Ovary (tissue), 7 donors: ENCODE measurements at regions not wholly inside any gene's neighbourhood (a gene's known extent, or its start where the extent isn't known, plus 50 kb on each side); places are given as distances from the start of the nearest gene placed in this dataset.

Experiments
- DNase-seq, 5 donors: peaks; one replicate each; pipeline ENCODE4 v3.0.0-alpha.2; 2019 to 2020
- H3K27ac ChIP-seq, 2 donors: fragments of 200-600 bp; one replicate each; pipeline versions ENCODE4 v1.5.1 to v1.8.0; 2019 to 2022
- H3K27me3 ChIP-seq: fragments of 200-600 bp; one replicate; pipeline ENCODE4 v1.8.0; 2022
- H3K36me3 ChIP-seq: fragments of 200-600 bp; sonication (generic); one replicate; pipeline ENCODE4 v1.5.1; 2019
- H3K4me1 ChIP-seq: one replicate; pipeline ENCODE4 v1.8.1; 2013; ENCODE audit warnings: mild to moderate bottlenecking, moderate library complexity; ENCODE audit not compliant: insufficient read depth
- H3K4me3 ChIP-seq: fragments of 200-600 bp; sonication (generic); one replicate; pipeline ENCODE4 v1.5.1; 2017
- H3K9me3 ChIP-seq, 2 donors: fragments of 200-600 bp in 1 of 2; sonication (generic) in 1 of 2; one replicate each; pipeline versions ENCODE4 v1.5.1 to v1.8.1; 2013 to 2019; ENCODE audit warnings: mild to moderate bottlenecking in 1 of 2, moderate library complexity in 1 of 2
- EP300 ChIP-seq: sonication (generic); formaldehyde crosslinking; IDR thresholded peaks from one replicate; pipeline ENCODE4 v1.6.1; 2017; ENCODE audit warnings: antibody characterized with exemption
- POLR2A ChIP-seq: fragments of 450-650 bp; IDR thresholded peaks from one replicate; pipeline ENCODE4 v1.6.1; 2017; ENCODE audit warnings: antibody characterized with exemption, mild to moderate bottlenecking, moderate library complexity
- WGBS, 3 donors: extraction: QIAGEN DNeasy Blood & Tissue Kit in 1 of 3; methylation state at CpG; one replicate each; pipeline versions ENCODE4 v1.1.5 to v1.1.7; 2013 to 2017; 5-methylcytosine and 5-hydroxymethylcytosine counted together
- intact Hi-C, 4 donors: fragments of 100-400 bp; cut with DNase I; formaldehyde crosslinking; loops; one replicate each; pipeline versions ENCODE4 v1.11.0 to v1.15.1; 2022 to 2023
- TF ChIP-seq, protein P1 (sequence below), 3 donors: fragments of 450-650 bp in 2 of 3; fragments of 200-600 bp in 1 of 3; IDR thresholded peaks; one replicate each; pipeline versions ENCODE4 v1.5.1 to v1.8.0; 2016 to 2022; ENCODE audit warnings: antibody characterized with exemption in 3 of 3, mild to moderate bottlenecking in 1 of 3
- donor health status: DM: no; HTN: no; CAD: no; lungs with moderate emphysema.
- donor health status: DM: no; HTN: no; CAD: no.
- donor health status: Bipolar disorder and iron deficiency.
- donor health status: DM: no; HTN: no; CAD: no.
- donor health status: DM: yes; HTN: yes; CAD: no.

DNA sequence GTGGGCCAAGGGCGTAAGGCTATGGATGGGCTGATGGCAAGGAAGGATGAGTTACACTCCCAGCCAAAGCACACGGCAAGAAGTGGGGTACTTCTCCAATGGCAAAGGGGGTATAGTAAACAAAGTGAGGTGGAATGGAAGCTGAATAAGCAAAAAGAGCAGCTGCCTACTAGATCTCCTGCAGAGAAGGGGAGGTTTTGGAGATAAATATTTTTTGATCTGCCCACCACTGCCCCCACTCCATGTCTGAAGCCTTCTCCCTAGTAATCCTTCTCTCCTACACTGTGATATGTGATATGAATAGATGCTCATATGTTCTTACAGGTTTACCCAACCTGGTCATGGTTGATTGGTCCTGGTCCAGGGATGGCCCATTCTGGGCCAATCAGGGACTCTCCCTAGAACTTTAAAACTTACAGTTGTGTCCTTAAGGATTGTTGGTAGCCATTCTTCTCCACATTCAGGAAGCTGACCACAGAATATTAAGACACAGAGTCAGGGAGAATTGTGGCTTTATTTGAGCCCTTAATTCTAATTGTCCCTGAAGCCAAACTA is 436.8 kb downstream of the OMA1 start:
- intact Hi-C loops, result no loop called here
- WGBS, 3 donors, result 66 to 78% (median 67%) methylated on average over 2 of the region's 2 CpGs
- TF ChIP-seq, protein P1, sequence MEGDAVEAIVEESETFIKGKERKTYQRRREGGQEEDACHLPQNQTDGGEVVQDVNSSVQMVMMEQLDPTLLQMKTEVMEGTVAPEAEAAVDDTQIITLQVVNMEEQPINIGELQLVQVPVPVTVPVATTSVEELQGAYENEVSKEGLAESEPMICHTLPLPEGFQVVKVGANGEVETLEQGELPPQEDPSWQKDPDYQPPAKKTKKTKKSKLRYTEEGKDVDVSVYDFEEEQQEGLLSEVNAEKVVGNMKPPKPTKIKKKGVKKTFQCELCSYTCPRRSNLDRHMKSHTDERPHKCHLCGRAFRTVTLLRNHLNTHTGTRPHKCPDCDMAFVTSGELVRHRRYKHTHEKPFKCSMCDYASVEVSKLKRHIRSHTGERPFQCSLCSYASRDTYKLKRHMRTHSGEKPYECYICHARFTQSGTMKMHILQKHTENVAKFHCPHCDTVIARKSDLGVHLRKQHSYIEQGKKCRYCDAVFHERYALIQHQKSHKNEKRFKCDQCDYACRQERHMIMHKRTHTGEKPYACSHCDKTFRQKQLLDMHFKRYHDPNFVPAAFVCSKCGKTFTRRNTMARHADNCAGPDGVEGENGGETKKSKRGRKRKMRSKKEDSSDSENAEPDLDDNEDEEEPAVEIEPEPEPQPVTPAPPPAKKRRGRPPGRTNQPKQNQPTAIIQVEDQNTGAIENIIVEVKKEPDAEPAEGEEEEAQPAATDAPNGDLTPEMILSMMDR (IDR thresholded peaks at IDR 0.05), result no peak
- TF ChIP-seq POLR2A, result no peak
- no peak for TF ChIP-seq EP300

DNA sequence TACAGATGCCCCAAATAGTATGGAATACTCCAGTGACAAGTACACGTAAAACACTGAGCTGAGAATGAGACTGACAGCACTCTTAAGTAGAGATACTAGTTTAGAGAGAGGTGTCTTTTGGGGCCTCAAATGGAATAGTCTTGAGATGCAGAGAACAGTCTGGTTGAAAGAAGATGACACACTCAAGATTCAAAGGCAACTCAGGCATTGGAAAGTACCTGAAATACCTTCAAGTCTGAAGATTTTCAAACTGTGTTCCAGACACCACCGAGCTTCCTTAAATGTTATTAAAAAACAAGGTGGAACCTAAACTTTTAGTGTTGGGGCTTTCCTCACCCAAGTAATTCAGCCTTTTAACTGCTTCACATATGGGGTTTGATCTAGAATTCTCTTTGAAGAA is 437.7 kb downstream of the OMA1 start:
- no peaks in the 10 kb centered on the region for H3K9me3 ChIP-seq
- 84 to 93% (median 92%) methylated on average over 2 of the region's 2 CpGs for WGBS, 3 donors
- intact Hi-C loops, result no loop called here
- no peaks in the 10 kb centered on the region for H3K27me3 ChIP-seq
- peaks cover 1% of the 10 kb centered on the region for H3K4me1 ChIP-seq
- no peak for DNase-seq
- H3K4me3 ChIP-seq, result no peak overlapping the region
- H3K36me3 ChIP-seq, result no peaks in the 10 kb centered on the region
- H3K27ac ChIP-seq, result no peak overlapping the region
- TF ChIP-seq POLR2A, result no peak
- no peak for TF ChIP-seq EP300
- TF ChIP-seq, protein P1 (IDR thresholded peaks at IDR 0.05), result no peak

More for the DNA sequence above, 436.8 kb downstream of the OMA1 start:
- Histone ChIP-seq H3K4me3 (no peak overlapping the region), H3K4me1 (peaks cover 1% of the 10 kb centered on the region), H3K27ac (no peak overlapping the region), H3K27me3 (no peaks in the 10 kb centered on the region), H3K9me3 (no peaks in the 10 kb centered on the region), H3K36me3 (no peaks in the 10 kb centered on the region)
- no peak for DNase-seq

DNA sequence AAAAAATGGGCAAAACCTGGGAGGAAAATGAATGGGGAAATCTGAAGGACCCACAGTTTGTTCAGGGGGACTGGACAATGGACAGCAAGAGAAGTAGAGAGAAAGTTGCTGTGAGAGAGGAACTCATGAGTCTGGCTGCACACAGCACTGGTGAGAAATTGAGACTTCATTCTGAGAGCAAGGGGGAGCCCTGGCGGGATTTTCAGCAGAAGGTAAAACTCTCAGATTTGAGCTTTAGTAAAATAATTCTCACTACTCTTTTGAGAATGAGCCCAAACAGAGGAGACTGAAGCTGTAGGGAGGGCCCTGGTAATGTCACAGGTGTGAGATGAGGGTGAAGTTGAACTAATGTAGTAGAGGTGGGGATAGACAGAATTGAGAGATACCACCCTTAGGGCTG is 438.6 kb downstream of the OMA1 start:
- no peaks in the 10 kb centered on the region for H3K9me3 ChIP-seq
- H3K4me3 ChIP-seq, result no peak overlapping the region
- H3K4me1 ChIP-seq, result no peaks in the 10 kb centered on the region
- no peak overlapping the region for H3K27ac ChIP-seq
- TF ChIP-seq EP300, result no peak
- no peak for TF ChIP-seq POLR2A
- TF ChIP-seq, protein P1 (IDR thresholded peaks at IDR 0.05), result no peak
- DNase-seq, result no peak
- no peaks in the 10 kb centered on the region for H3K36me3 ChIP-seq
- WGBS, 3 donors, result 97 to 98% (median 98%) methylated on average over 1 of the region's 1 CpG
- no peaks in the 10 kb centered on the region for H3K27me3 ChIP-seq
- intact Hi-C loops, result no loop called here

DNA sequence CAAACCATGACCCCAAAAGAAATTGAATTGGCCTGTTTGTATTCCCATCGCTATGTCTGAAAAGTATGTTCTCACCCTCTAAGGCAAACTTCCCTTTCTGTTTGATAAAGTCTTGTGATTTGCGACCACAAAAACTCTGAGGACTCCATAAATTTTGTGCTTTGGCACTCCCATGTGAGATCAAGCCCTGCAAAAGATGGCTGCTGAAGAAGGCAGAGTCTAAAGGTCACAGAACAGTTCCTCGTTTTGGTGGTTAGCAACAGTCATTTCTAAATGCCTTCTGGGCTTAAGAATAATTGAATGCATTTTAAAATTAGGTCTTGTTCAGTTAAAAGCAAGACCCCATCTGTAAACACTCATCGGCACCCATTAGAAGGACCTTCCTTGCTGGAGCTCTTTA is 441.6 kb downstream of the OMA1 start:
- no peaks in the 10 kb centered on the region for H3K27me3 ChIP-seq
- H3K4me1 ChIP-seq, result no peaks in the 10 kb centered on the region
- H3K27ac ChIP-seq, result no peak overlapping the region
- H3K9me3 ChIP-seq, result no peaks in the 10 kb centered on the region
- no peaks in the 10 kb centered on the region for H3K36me3 ChIP-seq
- no peak overlapping the region for H3K4me3 ChIP-seq
- 49 to 63% (median 52%) methylated on average over 4 of the region's 4 CpGs for WGBS, 3 donors
- intact Hi-C loops, result no loop called here
- TF ChIP-seq EP300 (no peak), POLR2A (no peak)
- TF ChIP-seq, protein P1 (IDR thresholded peaks at IDR 0.05), result no peak
- DNase-seq, result no peak
